ENCODE measurements at regions not wholly inside any gene's neighbourhood (a gene's known extent, or its start where the extent isn't known, plus 50 kb on each side); places are given as distances from the start of the nearest gene placed in this dataset.
A peak's percentile ranks its signal among the peaks of the same experiment; 100 is the strongest.
"Not testable (repeated sequence)": the region's sequence is repeated elsewhere in the genome, so short reads cannot be mapped to it uniquely, and the experiment has no call there.

DNA sequence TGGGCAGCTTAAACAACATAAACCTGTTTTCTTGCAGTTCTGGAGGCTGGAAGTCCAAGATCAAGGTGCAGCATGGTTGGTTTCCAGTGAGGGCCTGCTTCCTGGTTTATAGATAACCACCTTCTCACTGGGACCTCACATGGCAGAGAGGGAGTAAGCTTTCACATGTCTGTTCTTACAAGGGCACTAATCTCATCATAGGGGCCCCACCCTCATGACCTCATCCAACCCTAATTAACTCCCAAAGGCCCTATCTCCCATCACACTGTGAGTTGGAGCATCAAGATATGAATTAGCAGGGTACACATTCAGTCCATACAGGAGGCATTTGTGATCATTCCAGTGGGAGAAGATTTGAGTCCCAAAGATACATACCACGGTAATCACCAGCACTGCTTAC is 50.5 kb upstream of the GRIN2A start:
- DNase-seq (ENCODE audit: low read depth): no peak

DNA sequence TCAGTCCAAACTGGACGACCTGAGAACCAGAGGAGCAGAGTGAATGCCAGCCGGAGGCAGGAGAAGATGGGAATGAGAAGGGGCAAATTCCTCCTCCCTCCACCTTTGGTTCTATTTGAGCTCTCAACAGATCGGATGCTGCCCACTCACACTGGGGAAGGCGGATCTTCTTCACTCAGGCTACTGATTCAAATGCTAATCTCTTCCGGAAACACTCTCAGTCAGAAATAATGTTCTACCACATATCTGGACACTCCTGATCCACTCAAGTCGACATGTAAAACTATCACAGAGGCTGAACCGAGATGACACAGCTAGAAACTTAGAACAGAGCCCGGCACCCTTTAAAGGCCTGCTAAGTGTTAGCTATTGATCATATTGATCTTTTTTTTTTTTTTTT is 57.4 kb upstream of the GRIN2A start:
- DNase-seq (ENCODE audit: low read depth): no peak

- DNase-seq (ENCODE audit: low read depth): peak; percentile 51
These were observed 58.8 kb upstream of the GRIN2A start for GRCh38 chr16:10240854-10241613.

DNA sequence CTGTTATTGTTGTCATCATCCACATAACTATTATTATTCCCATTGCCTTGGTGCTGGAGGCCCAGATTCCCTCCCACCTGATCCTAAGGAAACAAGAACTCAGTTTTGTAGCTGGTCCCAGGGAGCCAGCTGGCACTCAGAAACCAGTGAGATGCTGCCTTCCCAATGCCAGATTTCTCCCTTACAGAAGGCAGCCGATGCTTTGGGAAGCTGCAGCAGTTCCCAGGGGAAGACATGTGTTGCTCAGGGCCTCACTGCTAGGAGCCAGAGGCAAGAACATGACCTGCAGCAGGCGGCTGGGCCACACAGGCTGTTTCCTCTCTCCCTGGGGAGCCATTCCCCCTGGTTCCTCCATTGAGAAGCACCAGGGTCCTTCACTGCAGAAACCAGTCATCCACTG is 59.9 kb upstream of the GRIN2A start:
- no peak for DNase-seq (ENCODE audit: low read depth)

GRCh38 chr16:10242916-10243315 is 60.7 kb upstream of the GRIN2A start:
- no peak for DNase-seq (ENCODE audit: low read depth)

- no peak for DNase-seq (ENCODE audit: low read depth)
These were observed 62.8 kb upstream of the GRIN2A start for GRCh38 chr16:10245002-10245401.

DNA sequence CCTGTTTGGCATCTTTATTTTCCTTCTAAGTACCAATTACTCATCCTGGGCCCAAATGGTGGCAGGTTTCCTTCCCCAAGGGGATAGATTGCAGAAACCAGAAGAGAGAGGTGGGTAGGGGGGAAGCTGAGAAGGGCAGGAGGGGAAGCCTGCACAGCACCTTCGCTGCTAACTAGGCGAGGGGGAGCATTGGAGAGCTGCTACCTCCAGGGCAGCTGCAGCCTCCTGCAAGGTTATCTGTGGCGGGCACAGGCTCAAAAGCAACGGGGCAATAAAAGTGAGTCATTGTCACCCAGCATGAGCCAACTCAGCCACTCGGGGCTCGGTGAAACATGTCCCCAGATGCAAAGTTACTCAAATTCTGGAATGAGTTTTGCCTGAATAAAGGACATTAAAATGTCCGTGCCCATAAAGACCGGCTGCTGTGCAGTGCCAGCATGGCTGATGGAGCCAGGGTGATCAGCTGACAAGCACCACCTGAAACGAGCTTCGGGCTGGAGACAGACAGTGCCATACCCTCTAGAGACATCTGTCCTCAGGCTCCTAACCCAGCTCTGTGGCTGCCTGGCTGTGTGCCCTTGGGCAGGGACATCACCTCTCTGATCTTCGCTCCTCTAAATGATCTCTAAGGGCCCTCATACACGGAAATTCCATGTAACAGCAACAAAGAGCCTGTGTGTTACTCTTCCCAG is 68.1 kb upstream of the GRIN2A start:
- DNase-seq (ENCODE audit: low read depth): no peak

DNA sequence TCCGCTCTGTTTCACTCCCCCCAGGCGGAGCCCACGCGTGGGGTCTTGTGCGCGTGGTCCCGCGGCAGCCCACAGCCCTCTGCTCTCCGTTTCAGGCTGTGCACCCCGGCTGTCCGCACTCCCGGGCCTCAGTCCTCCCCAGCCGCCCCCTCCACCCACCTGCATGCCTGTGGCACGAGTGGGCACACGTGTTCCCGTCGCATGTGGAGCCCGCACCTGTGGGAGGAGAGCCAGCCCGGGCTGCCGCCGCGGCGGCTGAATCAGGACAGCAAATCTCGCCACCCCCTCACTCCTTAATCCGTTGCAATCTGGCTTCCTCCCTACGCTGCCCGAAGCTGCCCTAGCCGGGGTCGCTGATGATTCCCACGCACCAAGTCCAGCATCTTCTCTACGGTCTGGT is 69.9 kb upstream of the GRIN2A start:
- no peak for DNase-seq (ENCODE audit: low read depth)

DNA sequence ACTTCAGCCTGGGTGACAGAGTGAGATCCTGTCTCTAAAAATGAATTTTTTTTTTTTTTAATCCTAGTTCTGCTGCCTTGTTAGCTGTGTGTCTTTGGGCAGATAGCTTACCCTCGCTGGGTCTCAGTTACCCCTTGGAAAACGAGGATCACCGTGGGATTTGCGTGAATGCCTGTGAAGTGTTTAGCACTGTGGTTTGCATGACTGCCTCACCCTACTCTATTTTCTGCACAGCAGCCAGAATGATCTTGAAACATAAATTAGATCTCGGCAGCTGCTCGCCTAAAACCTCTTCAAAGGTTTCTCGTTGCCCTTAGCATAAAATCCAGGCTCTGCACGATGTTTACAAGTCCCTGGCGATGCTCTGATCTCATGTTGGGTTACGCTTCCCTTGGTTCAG is 71.2 kb upstream of the GRIN2A start:
- DNase-seq (ENCODE audit: low read depth): no peak

DNA sequence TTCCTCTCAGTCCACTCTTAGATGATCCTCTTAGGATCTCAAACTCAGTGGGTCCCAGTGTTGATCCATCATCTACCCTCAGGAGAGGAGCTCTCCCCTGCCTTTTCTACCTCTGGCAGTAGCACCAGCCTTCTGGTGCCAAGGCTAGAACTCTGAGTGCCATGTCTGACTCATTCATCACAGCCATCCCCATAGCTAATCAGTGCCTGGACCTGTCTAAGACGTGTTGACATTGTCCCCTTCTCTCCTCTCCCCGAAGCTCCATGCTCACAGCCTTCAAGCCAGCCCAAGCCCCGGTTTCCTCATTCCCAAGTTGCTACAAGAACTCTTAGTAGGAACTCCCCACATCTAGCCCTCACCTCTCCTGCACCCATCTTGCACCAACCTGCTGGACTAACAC is 73.5 kb upstream of the GRIN2A start:
- no peak for DNase-seq (ENCODE audit: low read depth)

- DNase-seq (ENCODE audit: low read depth): peak; percentile 57
These were observed 74.8 kb upstream of the GRIN2A start for GRCh38 chr16:10256784-10257641.

DNA sequence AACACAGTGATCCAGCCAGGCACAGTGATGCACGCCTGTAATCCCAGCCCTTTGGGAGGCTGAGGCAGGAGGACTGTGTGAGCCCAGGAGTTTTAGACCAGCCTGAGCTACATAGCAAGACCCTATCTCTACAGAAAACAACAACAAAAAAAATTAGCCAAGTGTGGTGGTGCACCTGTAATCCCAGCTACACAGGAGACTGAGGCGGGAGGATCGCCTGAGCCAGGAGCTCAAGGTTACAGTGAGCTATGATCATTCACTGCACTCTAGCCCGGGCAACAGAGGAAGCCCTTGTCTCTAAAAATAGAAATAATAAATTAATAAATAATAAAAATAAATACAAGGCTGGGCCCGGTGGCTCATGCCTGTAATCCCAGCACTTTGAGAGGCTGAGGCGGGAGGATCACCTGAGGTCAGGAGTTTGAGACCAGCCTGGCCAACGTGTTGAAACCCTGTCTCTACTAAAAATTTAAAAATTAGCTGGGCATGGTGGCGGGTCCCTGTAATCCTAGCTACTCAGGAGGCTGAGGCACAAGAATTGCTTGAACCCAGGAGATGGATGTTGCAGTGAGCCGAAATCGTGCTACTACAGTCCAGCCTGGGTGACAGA is 75.5 kb upstream of the GRIN2A start:
- not testable (repeated sequence) for DNase-seq (ENCODE audit: low read depth)

- DNase-seq (ENCODE audit: low read depth): not testable (repeated sequence)
These were observed 76.8 kb upstream of the GRIN2A start for GRCh38 chr16:10258930-10259603.

DNA sequence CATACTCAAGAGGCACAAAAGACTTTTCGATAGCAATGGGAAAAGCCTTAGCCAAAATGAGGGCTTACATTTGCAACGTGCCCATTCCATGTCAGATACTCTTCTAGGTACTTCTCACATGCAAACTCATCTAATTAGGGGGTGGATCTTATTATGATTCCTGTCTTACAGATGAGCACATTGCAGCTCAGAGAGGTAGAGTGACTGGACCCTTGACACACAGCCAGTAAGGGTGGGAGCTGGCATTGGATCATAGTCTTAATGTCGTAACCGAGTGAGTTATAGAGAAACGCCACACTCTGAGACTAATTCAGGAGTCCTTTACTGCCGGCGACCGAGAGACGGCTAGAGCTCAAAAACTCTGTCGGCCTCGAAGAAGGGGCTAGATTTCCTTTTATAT is 78.8 kb upstream of the GRIN2A start:
- DNase-seq (ENCODE audit: low read depth): no peak

GRCh38 chr16:10261526-10261925 is 79.3 kb upstream of the GRIN2A start:
- DNase-seq (ENCODE audit: low read depth): not testable (repeated sequence)

DNA sequence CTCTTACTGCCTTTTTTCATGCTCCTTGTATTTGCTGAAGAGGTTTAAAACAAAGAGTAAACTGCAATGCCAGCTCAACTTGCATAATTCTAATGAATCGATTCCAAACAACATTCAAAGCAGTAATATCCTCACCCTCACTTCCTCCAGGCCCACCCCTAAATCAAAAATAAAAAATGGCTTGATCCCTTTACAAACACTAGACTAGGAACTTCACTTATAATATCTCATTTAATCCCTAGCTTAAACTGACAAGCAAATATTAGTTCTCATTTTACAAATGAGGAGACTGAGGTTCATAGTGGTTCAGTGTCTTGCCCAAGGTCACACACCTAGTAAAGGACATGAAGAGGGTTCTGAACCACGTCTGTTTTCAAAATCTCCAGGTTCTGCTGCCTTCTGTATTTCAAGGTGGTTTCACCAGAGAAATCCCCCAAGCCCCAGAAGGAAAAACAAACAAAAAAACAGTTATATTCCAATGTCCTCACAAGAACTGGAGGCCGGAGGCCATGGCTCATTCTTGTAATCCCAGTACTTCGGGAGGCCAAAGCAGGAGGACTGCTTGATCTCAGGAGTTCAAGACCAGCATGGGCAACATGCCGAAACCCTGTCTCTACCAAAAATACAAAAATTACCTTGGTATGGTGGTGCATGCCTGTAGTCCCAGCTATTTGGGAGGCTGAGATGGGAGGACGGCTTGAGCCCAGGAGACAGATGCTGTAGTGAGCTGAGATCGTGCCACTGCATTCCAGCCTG is 80.3 kb upstream of the GRIN2A start:
- DNase-seq (ENCODE audit: low read depth): no peak

- no peak for DNase-seq (ENCODE audit: low read depth)
These were observed 83.8 kb upstream of the GRIN2A start for GRCh38 chr16:10265770-10266615.

DNA sequence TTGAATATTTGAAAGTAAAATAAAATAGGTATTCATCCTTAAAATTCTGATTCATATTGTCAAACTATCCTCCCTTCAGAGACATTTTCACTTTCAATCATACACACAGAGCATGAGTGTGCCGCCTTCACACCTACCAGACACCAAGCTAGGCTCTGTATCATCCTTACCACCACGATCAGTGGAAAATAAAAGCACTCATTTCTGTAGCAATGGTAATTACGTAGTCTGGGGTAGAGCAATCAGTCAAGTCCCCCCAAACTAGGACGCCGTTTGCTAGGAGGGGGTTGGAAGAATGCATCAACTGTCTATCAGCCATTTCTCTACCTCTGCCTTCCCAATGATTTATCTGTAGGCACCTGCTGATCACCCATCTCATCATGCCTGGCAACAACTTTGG is 84.6 kb upstream of the GRIN2A start:
- DNase-seq (ENCODE audit: low read depth): no peak

GRCh38 chr16:10269632-10270031 is 87.4 kb upstream of the GRIN2A start:
- DNase-seq (ENCODE audit: low read depth): no peak
